RWPE1 (cell line): ENCODE measurements at regions not wholly inside any gene's neighbourhood (a gene's known extent, or its start where the extent isn't known, plus 50 kb on each side); places are given as distances from the start of the nearest gene placed in this dataset.

Experiments used
- CTCF ChIA-PET: fragments of 350-600 bp; sonication (Branson Sonifier 250); formaldehyde crosslinking; extraction: SDS; loops from one replicate; lab custom pipeline; 2021; lab: Yijun Ruan, JAX
- POLR2A ChIA-PET: fragments of 400-600 bp; formaldehyde crosslinking; extraction: SDS; loops from one replicate; lab custom pipeline; 2020; ENCODE audit warnings: antibody characterized with exemption; ENCODE audit not compliant: low non-redundant PET; lab: Yijun Ruan, JAX
- DNase-seq: peaks from one replicate; pipeline ENCODE4 v3.0.0; 2012; ENCODE audit warnings: low spot score
- H3K27ac ChIP-seq: fragments of 450-650 bp; 2 replicates; pipeline ENCODE4 v1.5.1; 2017
- CTCF ChIP-seq: fragments of 450-650 bp; conservative IDR thresholded peaks from 2 replicates; pipeline ENCODE4 v1.5.1; 2017; ENCODE audit warnings: low read depth, mild to moderate bottlenecking

- no peak overlapping the region for H3K27ac ChIP-seq
- DNase-seq = no peak
- POLR2A ChIA-PET = no interaction called here
- no peak for TF ChIP-seq CTCF
- CTCF ChIA-PET = no interaction called here
Observed at GRCh38 chr1:37161171-37161570, 126.9 kb upstream of the GRIK3 start.

GRCh38 chr1:37162059-37162458 is 127.7 kb upstream of the GRIK3 start:
- no peak for DNase-seq
- ChIA-PET POLR2A (no interaction called here), CTCF (interaction anchor here (0.6 kb wide), 1 partner anchor 783 kb away, joined by 4 read pairs; no protein-coding TSS in a partner anchor)
- no peak overlapping the region for H3K27ac ChIP-seq
- TF ChIP-seq CTCF = no peak

GRCh38 chr1:37166005-37166404 is 131.7 kb upstream of the GRIK3 start:
- CTCF ChIA-PET = no interaction called here
- POLR2A ChIA-PET = no interaction called here
- no peak overlapping the region for H3K27ac ChIP-seq

GRCh38 chr1:37167479-37167878 is 133.2 kb upstream of the GRIK3 start:
- POLR2A ChIA-PET = no interaction called here
- no peak overlapping the region for H3K27ac ChIP-seq
- TF ChIP-seq CTCF = no peak
- no peak for DNase-seq
- CTCF ChIA-PET = no interaction called here

More at GRCh38 chr1:37166005-37166404, 131.7 kb upstream of the GRIK3 start:
- no peak for DNase-seq
- TF ChIP-seq CTCF = no peak

GRCh38 chr1:37169241-37169640 is 134.9 kb upstream of the GRIK3 start:
- POLR2A ChIA-PET = no interaction called here
- DNase-seq = no peak
- CTCF ChIA-PET = interaction anchor here (0.6 kb wide), 1 partner anchor 142 kb away, joined by 8 read pairs; no protein-coding TSS in a partner anchor
- no peak for TF ChIP-seq CTCF
- no peak overlapping the region for H3K27ac ChIP-seq

GRCh38 chr1:37169743-37170275 is 135.5 kb upstream of the GRIK3 start:
- no peak for DNase-seq
- ChIA-PET POLR2A (no interaction called here), CTCF (interaction anchor here (0.6 kb wide), 1 partner anchor 141 kb away, joined by 8 read pairs; no protein-coding TSS in a partner anchor)
- no peak overlapping the region for H3K27ac ChIP-seq
- no peak for TF ChIP-seq CTCF
